LNCAP (cell line): ENCODE measurements at regions not wholly inside any gene's neighbourhood (a gene's known extent, or its start where the extent isn't known, plus 50 kb on each side); places are given as distances from the start of the nearest gene placed in this dataset.

Experiments used
- CTCF ChIP-seq: fragments of 450-650 bp; IDR thresholded peaks from 2 replicates; pipeline ENCODE4 v1.5.1; 2017; ENCODE audit warnings: mild to moderate bottlenecking

DNA sequence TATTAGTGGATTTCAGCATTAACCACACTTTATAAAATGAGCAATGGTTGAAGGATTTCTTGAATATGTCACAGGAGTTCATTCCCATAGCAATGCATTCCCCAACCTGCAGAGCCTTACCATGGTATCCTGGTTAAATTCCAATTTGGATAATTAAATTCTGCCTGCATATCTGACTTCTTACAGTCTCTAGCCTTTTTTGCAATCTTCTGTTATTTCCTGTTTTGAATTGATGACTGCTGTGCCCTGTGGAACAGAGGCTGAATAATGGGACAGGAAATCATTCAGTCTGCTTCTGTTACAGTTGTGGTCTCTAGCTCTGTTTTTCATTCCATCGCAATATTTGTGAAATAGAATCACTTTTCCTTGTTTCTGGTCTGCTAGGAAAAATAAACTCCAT lies 1823.9 kb downstream of the PLA2G4A start:
- TF ChIP-seq CTCF: no peak

DNA sequence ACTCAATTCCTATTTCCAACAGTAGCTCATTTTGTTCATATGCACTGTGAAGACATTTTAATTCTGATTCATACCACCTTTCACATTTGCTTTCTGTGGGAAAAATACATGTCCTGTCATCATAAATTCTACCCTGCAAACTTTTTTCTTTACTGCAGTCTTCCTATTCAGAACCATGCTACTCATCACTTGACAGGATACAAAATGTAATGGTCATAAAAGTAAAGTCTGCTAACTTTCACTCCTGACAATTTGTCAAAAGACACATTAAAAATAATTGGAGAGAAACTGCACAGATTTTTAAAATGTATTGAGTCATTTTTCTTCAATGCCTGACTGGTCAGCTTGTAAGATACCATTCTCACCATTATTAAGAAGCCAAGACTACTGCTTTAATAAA lies 1817.1 kb downstream of the BRINP3 start:
- no peak for TF ChIP-seq CTCF

- no peak for TF ChIP-seq CTCF
Measured at GRCh38 chr1:188665477-188665876, 1812.2 kb downstream of the BRINP3 start.

GRCh38 chr1:188668083-188668482 lies 1809.6 kb downstream of the BRINP3 start:
- peak; percentile 9; the same call in 1 of the 2 replicates for TF ChIP-seq CTCF

GRCh38 chr1:188669728-188670382 lies 1807.8 kb downstream of the BRINP3 start:
- no peak for TF ChIP-seq CTCF

GRCh38 chr1:188670837-188671236 lies 1806.8 kb downstream of the BRINP3 start:
- TF ChIP-seq CTCF: no peak

DNA sequence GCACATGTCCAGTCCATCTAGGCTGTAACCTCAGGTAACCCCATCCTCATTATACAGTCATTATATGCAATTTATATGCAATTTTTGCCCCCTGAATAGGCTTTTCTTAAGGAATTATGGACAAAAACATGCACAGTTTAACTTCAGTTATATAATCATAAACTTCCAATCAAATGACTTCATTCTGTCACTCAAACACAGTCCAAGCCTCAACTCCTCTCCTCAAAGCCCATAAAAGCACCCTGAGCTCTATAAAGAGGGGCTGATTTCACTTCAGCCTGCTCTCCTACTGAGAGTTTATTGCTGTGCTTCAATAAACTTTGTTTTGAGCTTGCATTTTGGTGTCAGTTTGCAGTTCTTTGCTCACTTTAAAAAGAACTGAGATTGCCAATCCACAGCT lies 1805.5 kb downstream of the BRINP3 start:
- TF ChIP-seq CTCF: no peak

- TF ChIP-seq CTCF: no peak
Measured at GRCh38 chr1:188689542-188689941, 1788.1 kb downstream of the BRINP3 start.
